NB4 (cell line): ENCODE measurements at regions not wholly inside any gene's neighbourhood (a gene's known extent, or its start where the extent isn't known, plus 50 kb on each side); places are given as distances from the start of the nearest gene placed in this dataset.

Source experiments
- MYC ChIP-seq: IDR thresholded peaks from 2 replicates; pipeline ENCODE4 v1.6.1; 2011; ENCODE audit warnings: low read depth, low read length
- POLR2A ChIP-seq: IDR thresholded peaks from 2 replicates; pipeline ENCODE4 v1.6.1; 2011; ENCODE audit warnings: mild to moderate bottlenecking; ENCODE audit not compliant: insufficient read length; ENCODE audit errors: extremely low read depth
- TF ChIP-seq, protein P1 (sequence below): IDR thresholded peaks from one replicate; pipeline ENCODE4 v1.5.1; 2012; ENCODE audit warnings: low read depth, low read length
- TF ChIP-seq, protein P2 (sequence below): IDR thresholded peaks from 2 replicates; pipeline ENCODE4 v1.6.1; 2011; ENCODE audit warnings: low read depth, low read length

DNA sequence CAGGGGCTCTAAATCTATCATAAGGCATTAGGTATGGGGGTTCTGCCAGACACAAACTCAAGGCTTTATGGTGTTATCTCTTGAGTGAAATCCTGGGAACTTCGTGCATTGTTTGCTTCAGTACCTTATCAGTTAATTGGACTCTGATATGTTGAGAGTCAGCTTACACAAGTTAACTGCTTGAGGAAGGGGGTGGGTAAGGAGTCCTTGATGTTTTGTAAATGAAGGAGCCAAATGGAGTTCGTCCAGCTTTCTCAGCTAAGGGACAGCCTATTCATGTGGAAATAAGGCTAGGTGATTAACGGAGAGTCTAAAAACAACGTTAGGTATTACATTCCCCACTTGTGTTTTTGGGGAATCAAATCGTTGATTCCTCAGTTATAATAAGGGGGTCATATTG, 157.4 kb downstream of the TRIM27 start:
- TF ChIP-seq, protein P1, sequence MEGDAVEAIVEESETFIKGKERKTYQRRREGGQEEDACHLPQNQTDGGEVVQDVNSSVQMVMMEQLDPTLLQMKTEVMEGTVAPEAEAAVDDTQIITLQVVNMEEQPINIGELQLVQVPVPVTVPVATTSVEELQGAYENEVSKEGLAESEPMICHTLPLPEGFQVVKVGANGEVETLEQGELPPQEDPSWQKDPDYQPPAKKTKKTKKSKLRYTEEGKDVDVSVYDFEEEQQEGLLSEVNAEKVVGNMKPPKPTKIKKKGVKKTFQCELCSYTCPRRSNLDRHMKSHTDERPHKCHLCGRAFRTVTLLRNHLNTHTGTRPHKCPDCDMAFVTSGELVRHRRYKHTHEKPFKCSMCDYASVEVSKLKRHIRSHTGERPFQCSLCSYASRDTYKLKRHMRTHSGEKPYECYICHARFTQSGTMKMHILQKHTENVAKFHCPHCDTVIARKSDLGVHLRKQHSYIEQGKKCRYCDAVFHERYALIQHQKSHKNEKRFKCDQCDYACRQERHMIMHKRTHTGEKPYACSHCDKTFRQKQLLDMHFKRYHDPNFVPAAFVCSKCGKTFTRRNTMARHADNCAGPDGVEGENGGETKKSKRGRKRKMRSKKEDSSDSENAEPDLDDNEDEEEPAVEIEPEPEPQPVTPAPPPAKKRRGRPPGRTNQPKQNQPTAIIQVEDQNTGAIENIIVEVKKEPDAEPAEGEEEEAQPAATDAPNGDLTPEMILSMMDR, result no peak
- TF ChIP-seq, protein P2, sequence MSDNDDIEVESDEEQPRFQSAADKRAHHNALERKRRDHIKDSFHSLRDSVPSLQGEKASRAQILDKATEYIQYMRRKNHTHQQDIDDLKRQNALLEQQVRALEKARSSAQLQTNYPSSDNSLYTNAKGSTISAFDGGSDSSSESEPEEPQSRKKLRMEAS, result no peak
- TF ChIP-seq POLR2A, result no peak
- TF ChIP-seq MYC, result no peak
